ENCODE measurements at regions not wholly inside any gene's neighbourhood (a gene's known extent, or its start where the extent isn't known, plus 50 kb on each side); places are given as distances from the start of the nearest gene placed in this dataset.

DNA sequence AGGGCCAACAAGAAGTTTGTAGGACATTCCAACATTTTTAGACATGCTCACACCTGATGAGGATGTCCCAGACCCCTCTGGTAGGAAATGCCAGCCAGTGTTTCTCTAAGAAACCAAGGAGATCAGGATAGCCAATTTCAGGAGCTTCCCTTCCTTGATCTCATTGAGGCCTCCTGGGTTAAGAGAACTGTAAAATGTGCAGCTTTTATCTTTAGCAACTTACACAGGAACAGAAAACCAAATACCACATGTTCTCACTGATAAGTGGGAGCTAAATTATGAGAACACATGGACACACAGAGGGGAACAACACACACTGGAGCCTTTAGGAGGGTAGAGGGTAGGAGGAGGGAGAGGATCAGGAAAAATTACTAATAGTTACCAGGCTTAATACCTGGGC lies 99.6 kb upstream of the MAP2 start:
- FAIRE-seq (no peak), DNase-seq (ENCODE audit: insufficient read length) (no peak)
- TF ChIP-seq POLR2A (IDR thresholded peaks at IDR 0.05; ENCODE audit: low read depth, low read length): no peak
- TF ChIP-seq POLR2AphosphoS5 (IDR thresholded peaks at IDR 0.05; ENCODE audit: low read depth, low read length): no peak
- no peak for TF ChIP-seq TAF1 (IDR thresholded peaks at IDR 0.05; ENCODE audit: borderline replicate concordance, low read depth, low read length)

DNA sequence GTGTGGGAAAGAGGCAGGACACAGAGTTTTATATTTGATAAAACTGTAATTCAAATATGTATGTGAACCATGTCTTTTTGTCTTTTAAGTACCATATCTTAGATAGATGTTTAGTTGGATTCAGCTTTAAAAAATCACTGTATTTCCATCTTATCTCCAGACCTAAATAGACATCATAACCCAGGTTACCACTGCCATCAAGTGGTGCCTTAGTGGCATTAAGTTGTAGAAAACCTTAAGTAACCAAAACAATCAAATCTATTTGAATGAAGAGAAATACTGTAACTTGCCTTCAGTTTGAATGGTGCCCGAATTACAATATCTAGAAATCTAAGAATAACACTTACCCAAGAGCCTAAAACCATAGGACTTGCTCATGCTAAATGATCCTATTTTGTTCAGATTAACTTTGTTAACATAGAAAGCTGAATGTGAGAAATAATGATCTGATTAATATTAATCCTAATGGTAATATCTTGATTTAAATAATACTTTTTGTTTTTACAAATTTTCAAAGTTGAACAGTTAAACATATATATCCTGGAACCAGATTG lies 92.5 kb upstream of the MAP2 start:
- no peak for TF ChIP-seq POLR2AphosphoS5 (IDR thresholded peaks at IDR 0.05; ENCODE audit: low read depth, low read length)
- no peak for TF ChIP-seq POLR2A (IDR thresholded peaks at IDR 0.05; ENCODE audit: low read depth, low read length)
- TF ChIP-seq TAF1 (IDR thresholded peaks at IDR 0.05; ENCODE audit: borderline replicate concordance, low read depth, low read length): no peak
- DNase-seq (ENCODE audit: insufficient read length) (no peak), FAIRE-seq (no peak)

DNA sequence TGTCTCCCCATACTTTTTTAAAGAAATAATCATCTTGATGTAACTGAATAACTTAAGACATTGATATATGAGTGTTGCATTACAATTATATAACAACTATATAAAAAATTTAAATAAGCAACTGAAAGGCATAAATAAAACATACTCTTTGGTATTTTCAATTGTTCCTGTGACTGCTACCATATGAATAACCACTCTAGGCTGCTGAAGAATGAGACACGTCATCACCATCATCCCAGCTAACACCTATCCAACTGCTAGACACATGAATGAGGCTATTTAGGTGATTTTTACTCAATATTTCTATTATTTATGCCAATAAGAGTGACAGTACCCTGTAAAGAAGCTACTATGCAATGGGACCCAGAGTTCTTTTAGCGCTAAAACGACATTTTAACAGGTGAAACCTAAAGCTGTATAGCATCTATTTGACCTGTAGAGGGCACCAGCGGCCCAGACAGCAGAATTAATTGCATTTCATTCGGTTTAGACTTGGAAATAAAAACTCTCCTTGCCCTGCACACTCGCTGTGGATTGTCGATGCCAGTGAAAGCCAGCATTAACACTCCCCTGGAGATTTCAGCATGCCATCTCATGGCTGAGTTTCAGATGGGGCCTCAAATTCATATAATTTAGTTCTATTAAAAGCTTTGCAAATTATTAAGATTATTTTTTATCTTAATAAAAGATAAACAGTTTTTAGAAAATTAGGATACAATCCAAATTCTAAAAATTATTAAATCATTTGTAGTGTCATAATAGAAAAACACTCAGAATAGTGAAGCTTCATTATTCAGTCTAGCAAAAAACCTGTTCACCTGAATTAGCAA lies 89.4 kb upstream of the MAP2 start:
- FAIRE-seq: peak; percentile 83
- no peak for TF ChIP-seq TAF1 (IDR thresholded peaks at IDR 0.05; ENCODE audit: borderline replicate concordance, low read depth, low read length)
- TF ChIP-seq POLR2AphosphoS5 (IDR thresholded peaks at IDR 0.05; ENCODE audit: low read depth, low read length): no peak
- no peak for TF ChIP-seq POLR2A (IDR thresholded peaks at IDR 0.05; ENCODE audit: low read depth, low read length)
- no peak for DNase-seq (ENCODE audit: insufficient read length)

GRCh38 chr2:209340522-209340921 lies 83.3 kb upstream of the MAP2 start:
- DNase-seq (ENCODE audit: insufficient read length) (no peak), FAIRE-seq (no peak)

DNA sequence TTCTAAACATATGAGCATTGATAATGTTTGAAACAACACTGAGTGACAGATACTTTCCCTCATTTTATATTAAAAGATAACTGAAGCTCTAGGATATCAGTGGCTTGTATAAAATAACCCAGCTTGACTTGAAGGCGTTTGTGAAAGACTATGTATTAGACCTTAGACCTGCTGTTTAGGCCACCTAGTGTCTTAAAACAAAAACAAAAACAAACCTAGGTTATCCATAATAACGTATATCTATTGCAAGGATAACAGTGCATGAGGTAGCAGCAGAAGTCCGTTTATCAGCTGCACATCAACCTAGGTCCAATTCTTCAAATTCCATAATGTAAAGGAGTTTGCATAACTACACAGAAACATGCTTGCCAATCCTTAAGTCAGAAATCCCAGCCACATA lies 79.5 kb upstream of the MAP2 start:
- FAIRE-seq (no peak), DNase-seq (ENCODE audit: insufficient read length) (no peak)
- TF ChIP-seq POLR2A (IDR thresholded peaks at IDR 0.05; ENCODE audit: low read depth, low read length) (no peak), POLR2AphosphoS5 (IDR thresholded peaks at IDR 0.05; ENCODE audit: low read depth, low read length) (no peak), TAF1 (IDR thresholded peaks at IDR 0.05; ENCODE audit: borderline replicate concordance, low read depth, low read length) (no peak)

More at GRCh38 chr2:209340522-209340921, 83.3 kb upstream of the MAP2 start:
- TF ChIP-seq POLR2AphosphoS5 (IDR thresholded peaks at IDR 0.05; ENCODE audit: low read depth, low read length) (no peak), POLR2A (IDR thresholded peaks at IDR 0.05; ENCODE audit: low read depth, low read length) (no peak), TAF1 (IDR thresholded peaks at IDR 0.05; ENCODE audit: borderline replicate concordance, low read depth, low read length) (no peak)

- DNase-seq (ENCODE audit: insufficient read length): no peak
- FAIRE-seq: no peak
- TF ChIP-seq POLR2AphosphoS5 (IDR thresholded peaks at IDR 0.05; ENCODE audit: low read depth, low read length) (no peak), POLR2A (IDR thresholded peaks at IDR 0.05; ENCODE audit: low read depth, low read length) (no peak), TAF1 (IDR thresholded peaks at IDR 0.05; ENCODE audit: borderline replicate concordance, low read depth, low read length) (no peak)
Measured at GRCh38 chr2:209348433-209348832, 75.4 kb upstream of the MAP2 start.

- FAIRE-seq: no peak
- TF ChIP-seq TAF1 (IDR thresholded peaks at IDR 0.05; ENCODE audit: borderline replicate concordance, low read depth, low read length) (no peak), POLR2A (IDR thresholded peaks at IDR 0.05; ENCODE audit: low read depth, low read length) (no peak), POLR2AphosphoS5 (IDR thresholded peaks at IDR 0.05; ENCODE audit: low read depth, low read length) (no peak)
- no peak for DNase-seq (ENCODE audit: insufficient read length)
Measured at GRCh38 chr2:209351636-209352035, 72.2 kb upstream of the MAP2 start.

- DNase-seq (ENCODE audit: insufficient read length): no peak
- FAIRE-seq: no peak
- TF ChIP-seq TAF1 (IDR thresholded peaks at IDR 0.05; ENCODE audit: borderline replicate concordance, low read depth, low read length) (no peak), POLR2A (IDR thresholded peaks at IDR 0.05; ENCODE audit: low read depth, low read length) (no peak), POLR2AphosphoS5 (IDR thresholded peaks at IDR 0.05; ENCODE audit: low read depth, low read length) (no peak)
Measured at GRCh38 chr2:209358992-209359391, 64.9 kb upstream of the MAP2 start.

GRCh38 chr2:209367075-209367747 lies 56.6 kb upstream of the MAP2 start:
- DNase-seq (ENCODE audit: insufficient read length) (no peak), FAIRE-seq (no peak)
- TF ChIP-seq TAF1 (IDR thresholded peaks at IDR 0.05; ENCODE audit: borderline replicate concordance, low read depth, low read length): no peak

DNA sequence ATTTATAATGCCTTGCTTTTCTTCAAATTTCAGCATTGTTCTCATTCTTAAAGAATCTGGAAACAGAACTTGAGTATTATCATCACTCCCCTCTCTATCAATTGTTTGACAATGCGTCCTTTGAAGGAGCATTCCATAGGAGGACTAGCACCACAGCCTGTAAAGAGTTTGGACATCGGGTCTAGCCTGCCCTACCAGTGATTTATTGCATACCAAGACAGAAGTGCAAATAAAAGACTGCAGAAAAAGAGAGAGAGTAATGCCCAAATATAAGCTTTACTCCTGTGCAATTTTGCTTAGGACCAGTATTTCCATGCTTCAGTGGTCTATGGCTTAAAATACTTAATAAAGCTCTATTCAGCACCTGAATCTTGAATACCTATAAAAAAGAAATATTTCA lies 55.4 kb upstream of the MAP2 start:
- TF ChIP-seq POLR2AphosphoS5 (IDR thresholded peaks at IDR 0.05; ENCODE audit: low read depth, low read length): no peak
- no peak for TF ChIP-seq TAF1 (IDR thresholded peaks at IDR 0.05; ENCODE audit: borderline replicate concordance, low read depth, low read length)
- no peak for TF ChIP-seq POLR2A (IDR thresholded peaks at IDR 0.05; ENCODE audit: low read depth, low read length)
- DNase-seq (ENCODE audit: insufficient read length) (no peak), FAIRE-seq (no peak)

- TF ChIP-seq POLR2AphosphoS5 (IDR thresholded peaks at IDR 0.05; ENCODE audit: low read depth, low read length): no peak
- TF ChIP-seq TAF1 (IDR thresholded peaks at IDR 0.05; ENCODE audit: borderline replicate concordance, low read depth, low read length): no peak
- TF ChIP-seq POLR2A (IDR thresholded peaks at IDR 0.05; ENCODE audit: low read depth, low read length): no peak
- DNase-seq (ENCODE audit: insufficient read length): no peak
- FAIRE-seq: peak; percentile 30
Measured at GRCh38 chr2:209368914-209369313, 54.9 kb upstream of the MAP2 start.

DNA sequence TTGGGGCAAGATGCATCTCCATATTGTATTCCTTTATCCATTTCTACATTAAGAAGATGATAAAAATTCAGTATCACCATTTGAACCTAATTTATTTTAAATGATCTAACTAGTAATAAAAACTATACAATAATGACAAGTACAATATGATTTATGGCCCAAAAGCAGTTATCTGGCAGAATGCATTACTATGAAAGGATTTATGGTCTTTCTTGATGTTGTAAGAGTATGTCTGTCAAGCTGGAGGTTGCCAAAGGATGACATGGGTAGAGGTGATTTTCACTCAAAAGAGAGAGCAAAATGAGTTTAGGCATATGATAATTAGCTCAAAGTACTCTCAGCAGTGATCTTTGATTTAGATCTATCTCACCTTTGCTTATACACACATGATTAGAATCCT lies 54.2 kb upstream of the MAP2 start:
- DNase-seq (ENCODE audit: insufficient read length): no peak
- no peak for FAIRE-seq
- TF ChIP-seq POLR2AphosphoS5 (IDR thresholded peaks at IDR 0.05; ENCODE audit: low read depth, low read length) (no peak), POLR2A (IDR thresholded peaks at IDR 0.05; ENCODE audit: low read depth, low read length) (no peak), TAF1 (IDR thresholded peaks at IDR 0.05; ENCODE audit: borderline replicate concordance, low read depth, low read length) (no peak)

All from GM12892 (cell line).